ENCODE measurements at regions not wholly inside any gene's neighbourhood (a gene's known extent, or its start where the extent isn't known, plus 50 kb on each side); places are given as distances from the start of the nearest gene placed in this dataset.
"Not testable (repeated sequence)": the region's sequence is repeated elsewhere in the genome, so short reads cannot be mapped to it uniquely, and the experiment has no call there.

DNA sequence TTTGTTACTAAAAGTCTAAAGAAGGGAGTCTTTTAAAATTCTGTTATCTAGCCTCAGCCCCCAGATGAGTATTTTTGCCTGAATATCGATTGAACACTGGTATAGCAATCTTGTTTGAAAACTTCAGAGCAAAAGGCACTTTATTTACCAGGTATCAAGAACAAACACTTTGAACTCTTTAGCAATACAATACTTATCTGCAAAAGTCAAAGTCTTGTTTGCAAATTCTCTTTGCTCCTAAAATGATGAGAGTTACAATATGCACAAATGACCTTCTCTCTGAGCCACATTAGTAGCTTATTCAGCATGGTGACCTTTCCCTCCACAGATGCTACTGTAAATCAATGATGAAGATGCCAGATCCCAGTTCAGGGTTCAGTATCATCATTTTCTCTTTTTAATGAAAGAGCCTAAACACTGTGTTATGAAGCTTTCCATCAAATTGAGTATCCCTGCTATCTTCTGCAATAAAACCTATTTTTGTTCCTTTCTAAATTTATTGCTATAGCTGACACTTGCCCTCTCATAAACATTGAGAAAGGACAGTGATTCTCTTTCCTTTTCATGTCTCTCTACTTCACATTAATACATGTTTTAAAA lies 752.7 kb upstream of the MGAT4C start:
- no peaks in the 10 kb centered on the region for H3K4me1 ChIP-seq
- WGBS, 2 donors = 39 to 53% methylated on average over 1 of the region's 1 CpG

GRCh38 chr12:87001102-87001501 lies 744.9 kb upstream of the MGAT4C start:
- no peak for ATAC-seq (ENCODE audit: low FRiP score in 2 of 2)
- H3K27me3 ChIP-seq = no peaks in the 10 kb centered on the region
- TF ChIP-seq POLR2A (IDR thresholded peaks at IDR 0.05) (no peak), EP300 (IDR thresholded peaks at IDR 0.05) (no peak)
- H3K27ac ChIP-seq = no peak overlapping the region
- DNase-seq = no peak
- no peaks in the 10 kb centered on the region for H3K36me3 ChIP-seq
- no peak overlapping the region for H3K4me3 ChIP-seq
- no peaks in the 10 kb centered on the region for H3K4me1 ChIP-seq
- 11 to 36% methylated on average over 1 of the region's 1 CpG for WGBS, 2 donors
- H3K9me3 ChIP-seq = no peaks in the 10 kb centered on the region

More for the DNA sequence above, 752.7 kb upstream of the MGAT4C start:
- H3K9me3 ChIP-seq = no peaks in the 10 kb centered on the region
- H3K36me3 ChIP-seq = no peaks in the 10 kb centered on the region
- TF ChIP-seq EP300 (IDR thresholded peaks at IDR 0.05) (no peak), POLR2A (IDR thresholded peaks at IDR 0.05) (no peak), POLR2AphosphoS5 (IDR thresholded peaks at IDR 0.05) (no peak)
- TF ChIP-seq, protein P1, sequence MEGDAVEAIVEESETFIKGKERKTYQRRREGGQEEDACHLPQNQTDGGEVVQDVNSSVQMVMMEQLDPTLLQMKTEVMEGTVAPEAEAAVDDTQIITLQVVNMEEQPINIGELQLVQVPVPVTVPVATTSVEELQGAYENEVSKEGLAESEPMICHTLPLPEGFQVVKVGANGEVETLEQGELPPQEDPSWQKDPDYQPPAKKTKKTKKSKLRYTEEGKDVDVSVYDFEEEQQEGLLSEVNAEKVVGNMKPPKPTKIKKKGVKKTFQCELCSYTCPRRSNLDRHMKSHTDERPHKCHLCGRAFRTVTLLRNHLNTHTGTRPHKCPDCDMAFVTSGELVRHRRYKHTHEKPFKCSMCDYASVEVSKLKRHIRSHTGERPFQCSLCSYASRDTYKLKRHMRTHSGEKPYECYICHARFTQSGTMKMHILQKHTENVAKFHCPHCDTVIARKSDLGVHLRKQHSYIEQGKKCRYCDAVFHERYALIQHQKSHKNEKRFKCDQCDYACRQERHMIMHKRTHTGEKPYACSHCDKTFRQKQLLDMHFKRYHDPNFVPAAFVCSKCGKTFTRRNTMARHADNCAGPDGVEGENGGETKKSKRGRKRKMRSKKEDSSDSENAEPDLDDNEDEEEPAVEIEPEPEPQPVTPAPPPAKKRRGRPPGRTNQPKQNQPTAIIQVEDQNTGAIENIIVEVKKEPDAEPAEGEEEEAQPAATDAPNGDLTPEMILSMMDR (IDR thresholded peaks at IDR 0.05) = no peak
- H3K27ac ChIP-seq = no peak overlapping the region
- DNase-seq (no peak), ATAC-seq (ENCODE audit: low FRiP score in 2 of 2) (no peak)
- no peak overlapping the region for H3K4me3 ChIP-seq
- no peaks in the 10 kb centered on the region for H3K27me3 ChIP-seq

GRCh38 chr12:86985298-86985697 lies 729.1 kb upstream of the MGAT4C start:
- Histone ChIP-seq H3K27ac (no peak overlapping the region), H3K4me1 (no peaks in the 10 kb centered on the region), H3K9me3 (no peaks in the 10 kb centered on the region), H3K27me3 (no peaks in the 10 kb centered on the region), H3K4me3 (no peak overlapping the region), H3K36me3 (no peaks in the 10 kb centered on the region)
- no peak for DNase-seq
- ATAC-seq (ENCODE audit: low FRiP score in 2 of 2) = no peak
- 86 to 93% methylated on average over 4 of the region's 4 CpGs for WGBS, 2 donors
- TF ChIP-seq POLR2A (IDR thresholded peaks at IDR 0.05) (no peak), POLR2AphosphoS5 (IDR thresholded peaks at IDR 0.05) (no peak), EP300 (IDR thresholded peaks at IDR 0.05) (no peak)
- TF ChIP-seq, protein P1 (IDR thresholded peaks at IDR 0.05) = no peak

- not testable (repeated sequence) for H3K27ac ChIP-seq; H3K4me1 ChIP-seq; ATAC-seq (ENCODE audit: low FRiP score in 2 of 2); H3K9me3 ChIP-seq; H3K27me3 ChIP-seq; H3K4me3 ChIP-seq; H3K36me3 ChIP-seq
- WGBS, 2 donors = 79 to 84% methylated on average over 6 to 7 of the region's 7 CpGs
- peak in 1 of 2 donors; percentile 23 for DNase-seq
Observed at GRCh38 chr12:86970595-86970994, 714.4 kb upstream of the MGAT4C start.

DNA sequence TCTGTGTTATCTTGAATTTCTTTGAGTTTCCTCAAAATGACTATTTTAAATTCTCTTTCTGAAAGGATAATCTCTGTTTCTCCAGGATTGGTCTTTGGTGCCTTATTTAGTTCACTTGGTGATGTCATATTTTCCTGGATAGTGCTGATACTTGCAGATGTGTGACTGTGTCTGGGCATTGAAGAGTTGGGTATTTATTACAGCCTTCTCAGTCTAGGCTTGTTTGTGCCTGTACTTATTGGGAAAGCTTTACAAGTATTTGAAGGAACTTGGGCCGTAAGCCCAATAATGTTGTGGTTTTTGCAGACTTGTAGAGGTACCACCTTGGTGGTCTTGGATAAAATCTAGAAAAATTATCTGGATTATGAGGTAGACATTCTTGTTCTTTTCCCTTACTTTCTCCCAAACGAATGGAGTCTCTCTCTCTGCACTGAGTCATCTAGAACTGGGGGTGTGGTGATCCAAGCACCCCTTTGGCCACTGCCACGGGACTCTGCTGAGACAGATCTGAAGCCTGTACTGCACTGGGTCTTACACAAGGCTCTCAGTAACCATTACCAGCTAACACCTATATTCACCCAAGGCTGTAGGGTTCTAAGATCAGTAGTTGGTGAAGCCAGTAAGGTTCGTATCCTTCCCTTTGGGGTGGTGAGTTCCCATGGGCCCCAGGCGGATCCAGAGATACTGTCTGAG lies 703.7 kb upstream of the MGAT4C start:
- Histone ChIP-seq H3K9me3 (no peaks in the 10 kb centered on the region), H3K27me3 (no peaks in the 10 kb centered on the region), H3K4me1 (no peaks in the 10 kb centered on the region), H3K36me3 (no peaks in the 10 kb centered on the region), H3K27ac (no peak overlapping the region), H3K4me3 (no peak overlapping the region)
- no peak for ATAC-seq (ENCODE audit: low FRiP score in 2 of 2)
- no peak for DNase-seq
- TF ChIP-seq, protein P1 (IDR thresholded peaks at IDR 0.05) = no peak
- TF ChIP-seq POLR2A (IDR thresholded peaks at IDR 0.05) = no peak
- TF ChIP-seq EP300 (IDR thresholded peaks at IDR 0.05) = no peak
- TF ChIP-seq POLR2AphosphoS5 (IDR thresholded peaks at IDR 0.05) = no peak
- 73% methylated on average over 5 of the region's 5 CpGs for WGBS, 2 donors

DNA sequence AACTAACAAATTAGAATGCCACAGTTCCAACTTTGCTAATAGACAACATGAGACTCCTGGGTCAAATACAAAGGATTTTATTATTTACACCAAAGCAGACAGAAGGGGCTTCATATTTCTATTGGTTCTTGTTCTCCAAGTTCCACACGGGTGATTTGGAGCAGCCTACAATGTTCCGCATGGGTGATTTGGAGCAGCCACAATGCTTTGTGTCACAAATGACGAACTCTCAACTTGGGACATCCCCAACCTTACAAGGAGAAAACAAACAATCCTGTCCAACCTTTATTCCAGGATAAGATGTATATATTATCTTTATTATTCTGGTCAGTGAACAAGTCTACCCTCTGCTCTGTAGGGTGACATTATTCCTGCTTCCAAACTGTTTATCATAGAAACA lies 694.3 kb upstream of the MGAT4C start:
- Histone ChIP-seq H3K4me1 (no peaks in the 10 kb centered on the region), H3K27me3 (no peaks in the 10 kb centered on the region), H3K36me3 (no peaks in the 10 kb centered on the region), H3K4me3 (no peak overlapping the region), H3K9me3 (no peaks in the 10 kb centered on the region), H3K27ac (no peak overlapping the region)
- 78 to 83% methylated on average over 3 of the region's 3 CpGs for WGBS, 2 donors
- no peak for ATAC-seq (ENCODE audit: low FRiP score in 2 of 2)
- DNase-seq = no peak
- no peak for TF ChIP-seq POLR2AphosphoS5 (IDR thresholded peaks at IDR 0.05)
- TF ChIP-seq, protein P1 (IDR thresholded peaks at IDR 0.05) = no peak
- TF ChIP-seq POLR2A (IDR thresholded peaks at IDR 0.05) = no peak
- no peak for TF ChIP-seq EP300 (IDR thresholded peaks at IDR 0.05)

All from upper lobe of left lung (tissue), 6 donors.